Panc1 (cell line): ENCODE measurements at regions not wholly inside any gene's neighbourhood (a gene's known extent, or its start where the extent isn't known, plus 50 kb on each side); places are given as distances from the start of the nearest gene placed in this dataset.

Experiments
- POLR2AphosphoS5 ChIP-seq: IDR thresholded peaks from 2 replicates; pipeline ENCODE4 v1.6.1; 2012; ENCODE audit warnings: mild to moderate bottlenecking, low read depth, low read length, moderate library complexity
- TCF7L2 ChIP-seq: IDR thresholded peaks from 2 replicates; pipeline ENCODE4 v1.6.1; 2011; ENCODE audit warnings: mild to moderate bottlenecking, low read depth, low read length, inconsistent platforms
- TF ChIP-seq, protein P1 (sequence below): fragments of 450-650 bp; IDR thresholded peaks from 2 replicates; pipeline ENCODE4 v1.5.1; 2017; ENCODE audit warnings: mild to moderate bottlenecking

DNA sequence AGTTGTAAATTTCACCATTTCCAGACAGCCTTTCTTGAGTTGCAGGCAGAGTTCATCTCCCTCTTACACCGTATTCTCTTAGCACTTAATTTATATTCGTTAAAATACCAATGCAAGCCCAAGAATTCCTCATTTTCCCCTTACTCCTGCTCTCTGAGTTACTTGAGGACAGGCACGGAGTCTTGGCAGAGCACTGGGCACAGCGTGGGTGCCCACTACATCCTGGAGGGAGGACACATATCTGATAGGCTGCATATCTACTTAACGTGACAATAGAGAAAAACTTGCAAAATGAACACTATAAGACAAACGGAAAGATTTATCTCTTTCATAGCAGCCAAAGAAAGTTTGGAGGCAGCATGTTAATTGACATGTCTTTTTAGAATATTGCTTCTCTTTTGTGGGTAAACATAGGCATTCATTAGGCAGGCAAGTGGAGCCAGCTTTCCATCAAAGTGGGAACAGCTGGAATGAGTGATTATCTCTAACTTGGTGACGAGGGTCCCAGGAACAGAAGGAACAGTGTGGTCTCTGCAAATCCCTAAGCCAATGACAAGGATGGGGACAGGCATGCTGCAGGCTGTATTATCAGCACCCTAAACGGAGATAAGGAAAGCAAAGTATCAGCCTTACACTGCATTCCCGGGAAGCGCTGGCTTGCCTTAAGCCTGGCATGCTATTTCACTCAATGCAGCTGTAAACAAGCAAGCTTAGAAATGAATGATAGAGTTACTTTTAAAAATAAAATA is 116.5 kb downstream of the RTP4 start:
- TF ChIP-seq POLR2AphosphoS5 (no peak), TCF7L2 (no peak)
- TF ChIP-seq, protein P1, sequence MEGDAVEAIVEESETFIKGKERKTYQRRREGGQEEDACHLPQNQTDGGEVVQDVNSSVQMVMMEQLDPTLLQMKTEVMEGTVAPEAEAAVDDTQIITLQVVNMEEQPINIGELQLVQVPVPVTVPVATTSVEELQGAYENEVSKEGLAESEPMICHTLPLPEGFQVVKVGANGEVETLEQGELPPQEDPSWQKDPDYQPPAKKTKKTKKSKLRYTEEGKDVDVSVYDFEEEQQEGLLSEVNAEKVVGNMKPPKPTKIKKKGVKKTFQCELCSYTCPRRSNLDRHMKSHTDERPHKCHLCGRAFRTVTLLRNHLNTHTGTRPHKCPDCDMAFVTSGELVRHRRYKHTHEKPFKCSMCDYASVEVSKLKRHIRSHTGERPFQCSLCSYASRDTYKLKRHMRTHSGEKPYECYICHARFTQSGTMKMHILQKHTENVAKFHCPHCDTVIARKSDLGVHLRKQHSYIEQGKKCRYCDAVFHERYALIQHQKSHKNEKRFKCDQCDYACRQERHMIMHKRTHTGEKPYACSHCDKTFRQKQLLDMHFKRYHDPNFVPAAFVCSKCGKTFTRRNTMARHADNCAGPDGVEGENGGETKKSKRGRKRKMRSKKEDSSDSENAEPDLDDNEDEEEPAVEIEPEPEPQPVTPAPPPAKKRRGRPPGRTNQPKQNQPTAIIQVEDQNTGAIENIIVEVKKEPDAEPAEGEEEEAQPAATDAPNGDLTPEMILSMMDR, result no peak
